Activated CD8-positive, alpha-beta T cell treated with anti-CD3 and anti-CD28 coated beads, Interleukin-2, amount 10 ng/mL, durations not matched to agents 7 days and 5 days (primary cell): ENCODE measurements at regions not wholly inside any gene's neighbourhood (a gene's known extent, or its start where the extent isn't known, plus 50 kb on each side); places are given as distances from the start of the nearest gene placed in this dataset.

Experiments used
- ATAC-seq: fragments of 150-1000 bp; cut with Tn5 transposase; one replicate; pipeline ENCODE4 v1.10.0; 2021; ENCODE audit warnings: moderate library complexity
- CTCF ChIA-PET: fragments of 350-600 bp; sonication (Branson Sonifier 250); formaldehyde crosslinking; loops from one replicate; lab custom pipeline; 2021; ENCODE audit warnings: antibody characterized with exemption; lab: Charles Lee
- POLR2A ChIA-PET: fragments of 350-600 bp; sonication (Branson Sonifier 250); formaldehyde crosslinking; loops from one replicate; lab custom pipeline; 2021; ENCODE audit warnings: antibody characterized with exemption; lab: Charles Lee
- DNase-seq: peaks from one replicate; pipeline ENCODE4 v3.0.0-alpha.2; 2020
- H3K27ac Mint-ChIP-seq: one replicate; pipeline ENCODE4 v1.8.0; 2021; ENCODE audit warnings: mild to moderate bottlenecking, mixed read lengths
- H3K27me3 Mint-ChIP-seq: one replicate; pipeline ENCODE4 v1.8.0; 2021; ENCODE audit warnings: low read depth, mixed read lengths
- H3K36me3 Mint-ChIP-seq: one replicate; pipeline ENCODE4 v1.8.0; 2021; ENCODE audit warnings: low read depth, mixed read lengths
- H3K4me1 Mint-ChIP-seq: one replicate; pipeline ENCODE4 v1.8.0; 2021; ENCODE audit warnings: low read depth, mixed read lengths
- H3K4me3 Mint-ChIP-seq: one replicate; pipeline ENCODE4 v1.8.0; 2021; ENCODE audit warnings: mild to moderate bottlenecking, mixed read lengths
- H3K9me3 Mint-ChIP-seq: one replicate; pipeline ENCODE4 v1.8.0; 2022; ENCODE audit warnings: mixed read lengths; ENCODE audit not compliant: insufficient read depth

GRCh38 chr2:136219341-136219740 is 101.4 kb upstream of the CXCR4 start:
- DNase-seq (no peak), ATAC-seq (no peak)
- Mint-ChIP-seq H3K4me1 (no peaks in the 10 kb centered on the region), H3K27me3 (peaks cover 4% of the 10 kb centered on the region), H3K9me3 (no peaks in the 10 kb centered on the region), H3K36me3 (no peaks in the 10 kb centered on the region), H3K4me3 (no peak overlapping the region), H3K27ac (no peak overlapping the region)
- ChIA-PET CTCF (interaction anchor here (0.9 to 1.2 kb wide), 2 partner anchors 15 to 306 kb away, joined by 3 to 4 read pairs; no protein-coding TSS in a partner anchor), POLR2A (no interaction called here)

DNA sequence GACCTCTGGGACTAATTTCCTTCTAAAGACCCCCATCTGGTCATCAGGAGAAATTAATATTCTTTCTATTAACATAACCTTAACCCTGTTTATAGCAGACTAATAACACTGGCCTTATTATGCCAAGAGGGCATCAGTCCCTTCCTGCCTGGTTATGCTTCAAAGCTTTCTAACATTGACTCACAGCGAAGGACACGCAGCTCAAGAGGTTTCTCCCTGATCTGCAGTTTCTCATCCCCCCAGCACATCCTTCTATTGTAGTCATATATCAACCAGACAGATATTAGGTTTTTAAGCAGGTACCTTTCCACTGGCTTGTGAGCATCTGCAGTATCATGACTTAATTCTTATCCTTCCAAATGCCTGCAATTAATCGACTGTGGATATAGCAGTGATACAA is 100.0 kb upstream of the CXCR4 start:
- POLR2A ChIA-PET = no interaction called here

GRCh38 chr2:136215908-136216472 is 98.0 kb upstream of the CXCR4 start:
- POLR2A ChIA-PET = no interaction called here
- CTCF ChIA-PET = no interaction called here

More for the DNA sequence above, 100.0 kb upstream of the CXCR4 start:
- no peak for DNase-seq
- no peak overlapping the region for H3K4me3 Mint-ChIP-seq
- no peak for ATAC-seq
- H3K36me3 Mint-ChIP-seq = no peaks in the 10 kb centered on the region
- no peaks in the 10 kb centered on the region for H3K9me3 Mint-ChIP-seq
- CTCF ChIA-PET = interaction anchor here (0.7 kb wide), 1 partner anchor 51 kb away, joined by 3 read pairs; no protein-coding TSS in a partner anchor
- H3K4me1 Mint-ChIP-seq = peaks cover 6% of the 10 kb centered on the region
- no peak overlapping the region for H3K27ac Mint-ChIP-seq
- H3K27me3 Mint-ChIP-seq = peaks cover 4% of the 10 kb centered on the region

DNA sequence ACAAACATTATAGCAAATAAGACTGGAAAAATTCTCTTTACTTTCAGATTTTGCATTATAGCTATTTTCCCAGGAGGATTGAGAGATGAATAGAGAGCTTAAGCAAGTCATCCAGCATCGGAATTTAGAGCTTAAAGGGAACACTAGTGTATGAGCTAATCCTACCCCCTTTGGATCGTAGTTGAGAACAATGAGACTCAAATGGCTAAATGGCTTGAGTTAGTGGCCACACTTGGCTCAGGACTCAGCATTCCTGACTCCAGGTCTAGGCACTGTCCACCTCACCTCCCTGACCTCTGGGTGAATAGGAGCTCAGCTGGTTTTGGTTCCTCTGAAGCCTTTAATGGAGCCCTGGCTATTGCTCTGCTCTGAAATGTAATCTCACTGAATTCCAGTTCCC is 97.5 kb upstream of the CXCR4 start:
- ATAC-seq (no peak), DNase-seq (no peak)
- peaks cover 3% of the 10 kb centered on the region for H3K36me3 Mint-ChIP-seq
- no peak overlapping the region for H3K4me3 Mint-ChIP-seq
- H3K27me3 Mint-ChIP-seq = peaks cover 2% of the 10 kb centered on the region
- H3K9me3 Mint-ChIP-seq = no peaks in the 10 kb centered on the region
- no peak overlapping the region for H3K27ac Mint-ChIP-seq
- H3K4me1 Mint-ChIP-seq = peaks cover 23% of the 10 kb centered on the region
- ChIA-PET CTCF (no interaction called here), POLR2A (no interaction called here)

More at GRCh38 chr2:136215908-136216472, 98.0 kb upstream of the CXCR4 start:
- Mint-ChIP-seq H3K4me3 (no peak overlapping the region), H3K4me1 (peaks cover 23% of the 10 kb centered on the region), H3K36me3 (no peaks in the 10 kb centered on the region), H3K9me3 (no peaks in the 10 kb centered on the region), H3K27ac (no peak overlapping the region), H3K27me3 (peaks cover 2% of the 10 kb centered on the region)
- DNase-seq (no peak), ATAC-seq (no peak)

GRCh38 chr2:136214307-136215200 is 96.6 kb upstream of the CXCR4 start:
- Mint-ChIP-seq H3K4me1 (peaks cover 23% of the 10 kb centered on the region), H3K4me3 (no peak overlapping the region), H3K27me3 (peaks cover 2% of the 10 kb centered on the region), H3K36me3 (peaks cover 3% of the 10 kb centered on the region), H3K27ac (no peak overlapping the region), H3K9me3 (peaks cover 5% of the 10 kb centered on the region)
- ChIA-PET POLR2A (no interaction called here), CTCF (no interaction called here)
- ATAC-seq (no peak), DNase-seq (no peak)

DNA sequence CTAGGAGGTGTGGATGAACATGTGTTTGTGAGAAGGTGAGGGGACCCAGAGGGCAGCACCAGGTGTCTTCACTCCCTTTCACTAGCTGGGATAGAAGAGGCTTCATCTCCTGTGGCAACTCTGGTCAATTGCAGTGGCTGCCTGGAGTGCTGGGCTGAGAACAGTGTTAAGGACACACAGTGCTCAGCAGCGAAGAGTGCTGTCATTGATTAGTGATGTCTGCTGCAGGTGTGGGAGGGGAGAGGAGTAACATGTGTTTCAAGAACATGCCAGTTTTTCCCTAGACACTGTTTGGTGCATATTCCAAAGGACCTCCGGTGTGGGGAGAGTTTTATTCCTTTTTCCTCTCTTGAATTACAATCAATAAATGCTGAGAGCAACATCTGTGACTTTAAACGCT is 95.9 kb upstream of the CXCR4 start:
- ChIA-PET POLR2A (no interaction called here), CTCF (no interaction called here)
- peaks cover 9% of the 10 kb centered on the region for H3K36me3 Mint-ChIP-seq
- no peak for ATAC-seq
- H3K4me1 Mint-ChIP-seq = peaks cover 23% of the 10 kb centered on the region
- no peak for DNase-seq
- H3K9me3 Mint-ChIP-seq = peaks cover 11% of the 10 kb centered on the region
- H3K27me3 Mint-ChIP-seq = peaks cover 2% of the 10 kb centered on the region
- no peak overlapping the region for H3K4me3 Mint-ChIP-seq
- no peak overlapping the region for H3K27ac Mint-ChIP-seq

DNA sequence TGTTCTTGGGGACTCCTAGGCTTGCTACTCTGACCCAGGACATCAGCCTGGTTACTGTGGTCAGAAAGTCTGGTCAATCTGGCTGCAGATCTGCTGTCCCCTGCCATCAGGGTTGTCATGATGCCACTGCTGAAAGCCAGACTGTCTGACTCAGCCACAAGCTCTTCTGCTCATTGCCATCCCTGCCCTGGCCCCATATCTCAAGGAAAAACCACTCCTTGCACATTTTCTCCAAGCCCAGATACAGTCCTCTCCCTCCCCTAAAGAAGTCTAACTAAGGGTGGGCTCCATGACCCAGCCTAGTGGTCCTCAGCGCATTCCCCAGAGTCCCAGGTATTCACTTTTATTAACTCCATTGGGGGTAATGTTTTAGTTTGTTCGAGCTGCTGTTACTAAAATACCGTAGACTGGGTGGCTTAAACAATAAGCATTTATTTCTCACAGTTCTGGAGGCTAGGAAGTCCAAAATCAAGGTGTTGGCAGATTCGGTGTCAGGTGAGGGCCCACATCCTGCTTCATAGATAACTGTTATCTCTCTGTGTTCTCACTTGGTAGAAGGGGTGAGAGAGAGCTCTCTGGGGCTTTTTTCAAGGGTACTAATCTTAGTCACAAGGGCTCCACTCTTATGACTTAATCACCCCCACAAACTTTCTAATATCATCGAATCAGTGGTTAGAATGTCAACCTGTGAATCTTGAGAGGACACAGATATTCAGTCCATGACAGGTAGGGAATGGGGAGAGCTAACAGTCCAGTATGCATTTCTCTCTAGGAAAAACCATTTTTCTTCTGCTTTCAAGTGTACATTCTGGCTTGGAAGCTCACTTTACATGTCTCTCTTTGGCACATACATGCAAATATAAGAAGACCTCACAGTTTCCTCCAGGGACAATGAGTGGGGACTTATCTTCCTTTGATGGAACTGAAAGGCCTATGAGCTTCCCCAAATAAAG is 94.8 kb upstream of the CXCR4 start:
- peak overlapping the region; percentile 26 for H3K27ac Mint-ChIP-seq
- POLR2A ChIA-PET = interaction anchor here (0.5 to 1.6 kb wide), 5 partner anchors 20 to 94 kb away, joined by 3 to 5 read pairs (median 4); no protein-coding TSS in a partner anchor
- ATAC-seq = peak; percentile 74

GRCh38 chr2:136211701-136212100 is 93.8 kb upstream of the CXCR4 start:
- Mint-ChIP-seq H3K4me1 (peaks cover 33% of the 10 kb centered on the region), H3K27me3 (peaks cover 2% of the 10 kb centered on the region), H3K36me3 (peaks cover 9% of the 10 kb centered on the region), H3K27ac (no peak overlapping the region), H3K9me3 (peaks cover 11% of the 10 kb centered on the region), H3K4me3 (no peak overlapping the region)
- DNase-seq = no peak
- ChIA-PET POLR2A (interaction anchor here (1.1 to 1.6 kb wide), 3 partner anchors 78 to 246 kb away, joined by 3 to 5 read pairs (median 3); no protein-coding TSS in a partner anchor), CTCF (interaction anchor here (1.0 kb wide), 1 partner anchor 23 kb away, joined by 3 read pairs; no protein-coding TSS in a partner anchor)
- no peak for ATAC-seq

More for the DNA sequence above, 94.8 kb upstream of the CXCR4 start:
- Mint-ChIP-seq H3K36me3 (peaks cover 9% of the 10 kb centered on the region), H3K4me1 (peaks cover 26% of the 10 kb centered on the region), H3K4me3 (no peak overlapping the region), H3K9me3 (peaks cover 11% of the 10 kb centered on the region), H3K27me3 (peaks cover 2% of the 10 kb centered on the region)
- CTCF ChIA-PET = interaction anchor here (0.7 to 1.1 kb wide), 6 partner anchors 11 to 299 kb away, joined by 3 to 4 read pairs (median 3); no protein-coding TSS in a partner anchor
- DNase-seq = peak; percentile 46

- CTCF ChIA-PET = no interaction called here
- Mint-ChIP-seq H3K36me3 (peaks cover 9% of the 10 kb centered on the region), H3K27ac (no peak overlapping the region)
Measured at GRCh38 chr2:136210822-136211221, 92.9 kb upstream of the CXCR4 start.

DNA sequence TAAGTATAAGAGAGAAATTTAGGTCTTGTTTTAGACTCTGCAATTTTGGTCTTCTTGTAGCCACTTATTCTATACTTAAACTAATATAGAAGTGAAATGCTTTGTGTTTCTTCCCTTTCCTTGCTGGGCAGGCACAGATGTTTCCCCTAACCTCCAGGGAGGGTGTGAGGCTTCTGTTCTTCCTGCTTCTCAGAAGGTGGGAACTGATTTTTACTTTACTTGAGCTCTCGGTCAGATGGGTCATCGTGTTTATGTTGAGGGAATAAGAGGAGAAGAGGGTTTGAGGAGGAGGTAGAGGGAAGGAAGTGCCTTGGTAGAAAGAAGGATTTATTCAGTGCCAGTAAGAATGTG is 92.5 kb upstream of the CXCR4 start:
- Mint-ChIP-seq H3K27me3 (no peaks in the 10 kb centered on the region), H3K4me3 (no peak overlapping the region), H3K36me3 (peaks cover 9% of the 10 kb centered on the region), H3K4me1 (peaks cover 33% of the 10 kb centered on the region), H3K9me3 (peaks cover 11% of the 10 kb centered on the region), H3K27ac (no peak overlapping the region)
- CTCF ChIA-PET = no interaction called here
- DNase-seq = no peak
- ATAC-seq = no peak
- POLR2A ChIA-PET = interaction anchor here (0.6 to 1.1 kb wide), 2 partner anchors 13 to 245 kb away, joined by 3 to 4 read pairs; no protein-coding TSS in a partner anchor

More at GRCh38 chr2:136210822-136211221, 92.9 kb upstream of the CXCR4 start:
- DNase-seq (no peak), ATAC-seq (no peak)
- peaks cover 33% of the 10 kb centered on the region for H3K4me1 Mint-ChIP-seq
- POLR2A ChIA-PET = interaction anchor here (0.6 to 1.1 kb wide), 2 partner anchors 13 to 245 kb away, joined by 3 to 4 read pairs; no protein-coding TSS in a partner anchor
- H3K4me3 Mint-ChIP-seq = no peak overlapping the region
- peaks cover 2% of the 10 kb centered on the region for H3K27me3 Mint-ChIP-seq
- peaks cover 11% of the 10 kb centered on the region for H3K9me3 Mint-ChIP-seq
